ENCODE measurements at regions not wholly inside any gene's neighbourhood (a gene's known extent, or its start where the extent isn't known, plus 50 kb on each side); places are given as distances from the start of the nearest gene placed in this dataset.
A peak's percentile ranks its signal among the peaks of the same experiment; 100 is the strongest.
"Not testable (repeated sequence)": the region's sequence is repeated elsewhere in the genome, so short reads cannot be mapped to it uniquely, and the experiment has no call there.

- TF ChIP-seq JUND (IDR thresholded peaks at IDR 0.05; ENCODE audit: low read depth): no peak
- in situ Hi-C loops (cut with HindIII; ENCODE audit: low pct_unique_long_range_greater_than_20kb, low sequenced_read_pairs): no loop called here
- DNase-seq (ENCODE audit: low read depth in 1 of 2, low spot score in 1 of 2): no peak
Measured at GRCh38 chr5:17989036-17989435, 354.8 kb downstream of the TAF11L14 start.

GRCh38 chr5:17989567-17990563 lies 355.6 kb downstream of the TAF11L14 start:
- in situ Hi-C loops (cut with HindIII; ENCODE audit: low pct_unique_long_range_greater_than_20kb, low sequenced_read_pairs): no loop called here
- DNase-seq (ENCODE audit: low read depth in 1 of 2, low spot score in 1 of 2): no peak
- TF ChIP-seq JUND (IDR thresholded peaks at IDR 0.05; ENCODE audit: low read depth): no peak

GRCh38 chr5:17991775-17992174 lies 357.5 kb downstream of the TAF11L14 start:
- DNase-seq (ENCODE audit: low read depth in 1 of 2, low spot score in 1 of 2): no peak

DNA sequence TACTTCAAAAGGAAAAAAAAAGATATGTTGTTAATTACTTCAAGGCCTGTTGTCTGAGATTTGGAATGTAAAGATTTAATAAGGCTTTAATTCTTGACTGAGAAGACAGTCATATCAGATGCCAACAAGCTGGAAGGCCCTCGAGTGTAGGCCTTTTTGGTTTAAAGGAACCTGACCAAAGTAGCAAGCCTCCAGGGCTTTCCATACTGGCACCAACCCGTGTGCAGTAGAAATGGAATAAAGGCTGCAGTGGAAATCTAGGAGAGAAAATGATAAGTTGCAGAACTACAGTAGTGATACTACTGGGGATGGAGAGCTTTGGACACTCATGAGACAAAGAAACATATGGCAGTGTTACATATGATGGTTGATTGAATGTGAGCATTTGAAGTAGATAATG lies 358.0 kb downstream of the TAF11L14 start:
- TF ChIP-seq JUND (IDR thresholded peaks at IDR 0.05; ENCODE audit: low read depth): no peak
- DNase-seq (ENCODE audit: low read depth in 1 of 2, low spot score in 1 of 2): no peak
- in situ Hi-C loops (cut with HindIII; ENCODE audit: low pct_unique_long_range_greater_than_20kb, low sequenced_read_pairs): no loop called here

More at GRCh38 chr5:17991775-17992174, 357.5 kb downstream of the TAF11L14 start:
- in situ Hi-C loops (cut with HindIII; ENCODE audit: low pct_unique_long_range_greater_than_20kb, low sequenced_read_pairs): no loop called here
- TF ChIP-seq JUND (IDR thresholded peaks at IDR 0.05; ENCODE audit: low read depth): no peak

DNA sequence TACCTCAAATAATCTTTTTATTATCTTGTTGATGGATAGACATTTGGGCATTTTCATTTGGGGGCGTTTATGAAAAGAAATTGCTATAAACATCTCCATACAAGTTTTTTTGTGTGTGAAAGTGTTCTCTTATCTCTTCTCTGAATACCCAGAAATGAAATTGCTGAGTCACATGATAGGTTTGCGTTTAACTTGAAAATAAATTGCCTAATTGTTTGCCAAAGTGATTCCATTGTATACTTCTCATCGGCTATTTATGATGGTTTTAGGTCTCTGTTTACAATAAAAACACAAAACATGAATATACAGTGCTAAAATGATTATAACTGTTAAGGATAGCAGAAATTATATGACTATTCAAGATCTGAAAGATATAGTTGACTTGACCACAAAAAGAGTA lies 361.7 kb downstream of the TAF11L14 start:
- no peak for DNase-seq (ENCODE audit: low read depth in 1 of 2, low spot score in 1 of 2)
- in situ Hi-C loops (cut with HindIII; ENCODE audit: low pct_unique_long_range_greater_than_20kb, low sequenced_read_pairs): no loop called here
- no peak for TF ChIP-seq JUND (IDR thresholded peaks at IDR 0.05; ENCODE audit: low read depth)

GRCh38 chr5:17999858-18000257 lies 365.6 kb downstream of the TAF11L14 start:
- no peak for DNase-seq (ENCODE audit: low read depth in 1 of 2, low spot score in 1 of 2)
- in situ Hi-C loops (cut with HindIII; ENCODE audit: low pct_unique_long_range_greater_than_20kb, low sequenced_read_pairs): no loop called here
- TF ChIP-seq JUND (IDR thresholded peaks at IDR 0.05; ENCODE audit: low read depth): no peak

- TF ChIP-seq JUND (IDR thresholded peaks at IDR 0.05; ENCODE audit: low read depth): no peak
- in situ Hi-C loops (cut with HindIII; ENCODE audit: low pct_unique_long_range_greater_than_20kb, low sequenced_read_pairs): no loop called here
- DNase-seq (ENCODE audit: low read depth in 1 of 2, low spot score in 1 of 2): no peak
Measured at GRCh38 chr5:18000744-18001143, 366.5 kb downstream of the TAF11L14 start.

DNA sequence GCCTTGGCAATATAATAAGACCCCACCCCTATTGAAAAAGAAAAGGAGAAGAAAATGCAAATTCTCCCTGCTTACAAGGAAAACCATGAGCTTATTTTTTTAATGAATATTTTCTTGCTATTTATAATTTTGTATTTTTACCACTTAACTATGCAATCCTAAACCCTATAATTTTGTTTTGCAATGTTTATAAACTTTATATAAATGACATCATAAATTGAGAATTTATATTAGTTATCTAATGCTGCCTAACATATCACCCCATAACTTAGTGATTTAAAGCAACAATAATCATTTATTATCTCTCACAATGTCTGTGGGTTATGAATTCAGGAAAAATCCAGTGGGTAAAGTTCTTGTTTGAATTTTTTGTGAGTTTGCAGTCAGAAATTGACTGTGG lies 369.1 kb downstream of the TAF11L14 start:
- no peak for TF ChIP-seq JUND (IDR thresholded peaks at IDR 0.05; ENCODE audit: low read depth)
- DNase-seq (ENCODE audit: low read depth in 1 of 2, low spot score in 1 of 2): no peak
- in situ Hi-C loops (cut with HindIII; ENCODE audit: low pct_unique_long_range_greater_than_20kb, low sequenced_read_pairs): no loop called here

DNA sequence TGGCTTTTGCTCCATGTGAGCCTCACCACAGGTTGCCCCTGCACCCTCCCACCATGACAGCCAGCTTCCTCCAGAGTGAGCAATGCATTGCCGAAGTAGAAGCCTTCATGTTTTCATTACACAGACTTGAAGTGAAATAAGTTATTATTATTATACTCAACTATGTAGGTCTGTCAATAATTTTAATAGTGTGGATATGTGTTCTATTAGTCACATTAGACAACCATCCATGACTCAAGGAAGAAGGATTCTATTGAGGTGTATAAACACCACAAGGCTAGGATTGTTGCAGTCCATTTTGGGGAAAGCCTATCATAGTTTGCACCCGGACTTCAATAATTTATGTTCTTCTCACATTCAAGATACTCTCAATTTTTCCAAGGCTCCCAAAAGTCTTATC lies 369.5 kb downstream of the TAF11L14 start:
- in situ Hi-C loops (cut with HindIII; ENCODE audit: low pct_unique_long_range_greater_than_20kb, low sequenced_read_pairs): no loop called here
- TF ChIP-seq JUND (IDR thresholded peaks at IDR 0.05; ENCODE audit: low read depth): no peak
- DNase-seq (ENCODE audit: low read depth in 1 of 2, low spot score in 1 of 2): no peak

DNA sequence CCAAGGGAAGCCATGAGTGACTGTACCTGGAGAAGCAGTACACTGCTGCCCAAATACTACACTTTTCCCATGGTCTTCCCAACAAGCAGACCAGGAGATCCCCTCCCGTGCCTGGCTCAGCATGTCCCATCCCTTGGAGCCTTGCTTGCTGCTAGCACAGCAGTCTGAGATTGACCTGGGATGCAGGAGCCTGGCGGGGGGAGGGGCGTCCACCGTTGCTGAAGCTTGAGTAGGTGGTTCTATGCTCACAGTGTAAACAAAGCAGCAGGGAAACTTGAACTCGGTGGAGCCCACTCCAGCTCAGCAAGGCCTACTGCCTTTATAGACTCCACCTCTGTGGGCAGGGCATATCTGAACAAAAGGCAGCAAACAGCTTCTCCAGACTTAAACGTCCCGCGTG lies 372.0 kb downstream of the TAF11L14 start:
- DNase-seq (ENCODE audit: low read depth in 1 of 2, low spot score in 1 of 2); in situ Hi-C loops (cut with HindIII; ENCODE audit: low pct_unique_long_range_greater_than_20kb, low sequenced_read_pairs): not testable (repeated sequence)

GRCh38 chr5:18008940-18009339 lies 374.7 kb downstream of the TAF11L14 start:
- in situ Hi-C loops (cut with HindIII; ENCODE audit: low pct_unique_long_range_greater_than_20kb, low sequenced_read_pairs): no loop called here
- no peak for DNase-seq (ENCODE audit: low read depth in 1 of 2, low spot score in 1 of 2)
- no peak for TF ChIP-seq JUND (IDR thresholded peaks at IDR 0.05; ENCODE audit: low read depth)

DNA sequence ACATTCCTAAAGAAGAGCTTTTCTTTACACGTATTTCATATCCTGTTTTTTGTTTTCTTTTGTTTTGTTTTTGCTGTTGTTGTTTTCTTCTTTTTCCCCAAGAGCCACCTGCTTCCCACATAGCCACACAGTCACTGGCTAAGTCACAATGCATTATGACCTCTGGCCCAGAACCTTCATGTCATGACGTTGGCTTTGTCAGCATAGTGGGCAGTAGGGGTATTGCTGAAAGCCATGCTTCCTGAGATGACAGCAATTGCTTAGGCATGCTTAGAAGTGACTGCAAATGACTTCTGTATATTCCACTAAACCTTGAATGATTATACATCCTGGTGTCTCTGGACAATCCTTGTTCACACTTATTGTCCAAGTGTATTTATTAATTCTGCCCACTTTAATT lies 375.8 kb downstream of the TAF11L14 start:
- no peak for TF ChIP-seq JUND (IDR thresholded peaks at IDR 0.05; ENCODE audit: low read depth)
- DNase-seq (ENCODE audit: low read depth in 1 of 2, low spot score in 1 of 2): peak in 1 of 2 experiments; percentile 5
- in situ Hi-C loops (cut with HindIII; ENCODE audit: low pct_unique_long_range_greater_than_20kb, low sequenced_read_pairs): no loop called here

- no peak for TF ChIP-seq JUND (IDR thresholded peaks at IDR 0.05; ENCODE audit: low read depth)
- no peak for DNase-seq (ENCODE audit: low read depth in 1 of 2, low spot score in 1 of 2)
- in situ Hi-C loops (cut with HindIII; ENCODE audit: low pct_unique_long_range_greater_than_20kb, low sequenced_read_pairs): no loop called here
Measured at GRCh38 chr5:18018472-18018871, 384.2 kb downstream of the TAF11L14 start.

Data from T47D (cell line).